ENCODE measurements at regions not wholly inside any gene's neighbourhood (a gene's known extent, or its start where the extent isn't known, plus 50 kb on each side); places are given as distances from the start of the nearest gene placed in this dataset.

- H3K27me3 Mint-ChIP-seq (ENCODE audit: low read depth), result no peaks in the 10 kb centered on the region
- no peaks in the 10 kb centered on the region for H3K9me3 Mint-ChIP-seq (ENCODE audit: low read depth)
- H3K4me1 Mint-ChIP-seq (ENCODE audit: low read depth), result peaks cover 8% of the 10 kb centered on the region
- TF ChIP-seq, protein P1, sequence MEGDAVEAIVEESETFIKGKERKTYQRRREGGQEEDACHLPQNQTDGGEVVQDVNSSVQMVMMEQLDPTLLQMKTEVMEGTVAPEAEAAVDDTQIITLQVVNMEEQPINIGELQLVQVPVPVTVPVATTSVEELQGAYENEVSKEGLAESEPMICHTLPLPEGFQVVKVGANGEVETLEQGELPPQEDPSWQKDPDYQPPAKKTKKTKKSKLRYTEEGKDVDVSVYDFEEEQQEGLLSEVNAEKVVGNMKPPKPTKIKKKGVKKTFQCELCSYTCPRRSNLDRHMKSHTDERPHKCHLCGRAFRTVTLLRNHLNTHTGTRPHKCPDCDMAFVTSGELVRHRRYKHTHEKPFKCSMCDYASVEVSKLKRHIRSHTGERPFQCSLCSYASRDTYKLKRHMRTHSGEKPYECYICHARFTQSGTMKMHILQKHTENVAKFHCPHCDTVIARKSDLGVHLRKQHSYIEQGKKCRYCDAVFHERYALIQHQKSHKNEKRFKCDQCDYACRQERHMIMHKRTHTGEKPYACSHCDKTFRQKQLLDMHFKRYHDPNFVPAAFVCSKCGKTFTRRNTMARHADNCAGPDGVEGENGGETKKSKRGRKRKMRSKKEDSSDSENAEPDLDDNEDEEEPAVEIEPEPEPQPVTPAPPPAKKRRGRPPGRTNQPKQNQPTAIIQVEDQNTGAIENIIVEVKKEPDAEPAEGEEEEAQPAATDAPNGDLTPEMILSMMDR (IDR thresholded peaks at IDR 0.05), result no peak
- H3K27ac Mint-ChIP-seq (ENCODE audit: unreplicated experiment), result no peak overlapping the region
- no peaks in the 10 kb centered on the region for H3K36me3 Mint-ChIP-seq (ENCODE audit: low read depth)
- no peak for DNase-seq (ENCODE audit: low spot score)
- H3K4me3 Mint-ChIP-seq (ENCODE audit: unreplicated experiment), result no peak overlapping the region
Observed at GRCh38 chr13:60286707-60287106, 110.3 kb upstream of the TDRD3 start.

DNA sequence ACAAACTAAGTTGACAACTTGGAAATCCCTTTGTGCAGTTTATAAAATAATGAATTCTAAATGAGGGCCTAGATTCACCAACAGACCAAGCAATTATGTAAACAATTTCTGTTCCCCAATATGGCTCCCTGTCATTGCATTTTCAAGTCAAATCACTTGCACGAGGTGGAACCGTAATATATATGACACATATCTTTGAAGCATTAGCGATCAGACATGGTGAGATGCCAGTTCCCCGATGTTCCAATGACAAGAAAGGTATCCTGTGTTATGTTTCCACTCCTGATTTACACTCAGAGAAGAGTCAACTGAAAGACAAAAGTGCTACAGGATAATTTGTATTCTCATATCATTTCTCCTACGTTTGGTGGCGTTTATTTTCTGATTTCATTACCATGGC lies 108.5 kb upstream of the TDRD3 start:
- Mint-ChIP-seq H3K27me3 (ENCODE audit: low read depth) (peaks cover 2% of the 10 kb centered on the region), H3K36me3 (ENCODE audit: low read depth) (no peaks in the 10 kb centered on the region), H3K27ac (ENCODE audit: unreplicated experiment) (no peak overlapping the region), H3K4me1 (ENCODE audit: low read depth) (no peaks in the 10 kb centered on the region), H3K9me3 (ENCODE audit: low read depth) (no peaks in the 10 kb centered on the region), H3K4me3 (ENCODE audit: unreplicated experiment) (no peak overlapping the region)
- TF ChIP-seq, protein P1 (IDR thresholded peaks at IDR 0.05), result no peak
- no peak for DNase-seq (ENCODE audit: low spot score)

DNA sequence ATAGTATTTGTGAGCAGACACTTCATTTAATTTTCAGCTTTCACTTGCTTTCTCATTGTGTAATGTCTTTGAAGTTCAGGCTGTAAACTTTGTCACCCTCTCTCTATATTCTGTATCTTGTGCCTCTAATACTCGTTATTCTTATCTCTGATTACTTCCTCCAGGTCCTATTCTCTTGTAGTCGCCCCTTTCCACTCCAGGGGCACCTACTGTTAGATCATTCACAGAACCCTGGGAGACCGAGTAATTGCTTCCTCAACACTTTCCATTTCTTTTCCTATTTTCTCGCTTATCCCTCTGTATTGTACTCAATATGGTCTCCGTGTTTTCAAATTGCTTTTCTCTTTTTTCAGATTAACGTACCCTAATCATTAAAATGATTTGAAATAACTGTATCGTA lies 93.9 kb upstream of the TDRD3 start:
- no peak for DNase-seq (ENCODE audit: low spot score)
- Mint-ChIP-seq H3K9me3 (ENCODE audit: low read depth) (no peaks in the 10 kb centered on the region), H3K4me3 (ENCODE audit: unreplicated experiment) (no peak overlapping the region), H3K36me3 (ENCODE audit: low read depth) (no peaks in the 10 kb centered on the region), H3K27me3 (ENCODE audit: low read depth) (peaks cover 6% of the 10 kb centered on the region), H3K4me1 (ENCODE audit: low read depth) (no peaks in the 10 kb centered on the region), H3K27ac (ENCODE audit: unreplicated experiment) (no peak overlapping the region)
- TF ChIP-seq, protein P1 (IDR thresholded peaks at IDR 0.05), result no peak

DNA sequence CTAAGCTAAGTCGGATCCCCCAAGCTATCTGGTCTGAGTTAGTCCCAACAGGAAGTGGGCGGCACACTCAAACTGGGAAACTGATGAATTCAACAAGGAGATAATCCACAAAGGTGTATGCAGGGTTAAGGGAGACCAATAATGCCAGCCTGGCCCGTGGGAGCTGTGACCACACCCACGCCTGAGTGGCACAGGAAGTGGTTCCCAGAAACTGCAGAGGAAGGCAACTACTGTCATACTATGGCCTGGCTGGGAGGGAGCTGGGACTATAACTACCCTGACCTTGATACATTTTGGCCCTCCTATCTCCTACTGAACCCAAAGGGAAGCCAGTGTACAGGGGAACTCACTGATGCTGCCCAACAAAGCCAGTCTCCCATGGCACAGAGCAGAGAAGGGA lies 85.5 kb upstream of the TDRD3 start:
- no peak overlapping the region for H3K4me3 Mint-ChIP-seq (ENCODE audit: unreplicated experiment)
- peaks cover 7% of the 10 kb centered on the region for H3K4me1 Mint-ChIP-seq (ENCODE audit: low read depth)
- TF ChIP-seq, protein P1 (IDR thresholded peaks at IDR 0.05), result no peak
- no peak overlapping the region for H3K27ac Mint-ChIP-seq (ENCODE audit: unreplicated experiment)
- H3K9me3 Mint-ChIP-seq (ENCODE audit: low read depth), result no peaks in the 10 kb centered on the region
- no peaks in the 10 kb centered on the region for H3K36me3 Mint-ChIP-seq (ENCODE audit: low read depth)
- no peak for DNase-seq (ENCODE audit: low spot score)
- no peaks in the 10 kb centered on the region for H3K27me3 Mint-ChIP-seq (ENCODE audit: low read depth)

DNA sequence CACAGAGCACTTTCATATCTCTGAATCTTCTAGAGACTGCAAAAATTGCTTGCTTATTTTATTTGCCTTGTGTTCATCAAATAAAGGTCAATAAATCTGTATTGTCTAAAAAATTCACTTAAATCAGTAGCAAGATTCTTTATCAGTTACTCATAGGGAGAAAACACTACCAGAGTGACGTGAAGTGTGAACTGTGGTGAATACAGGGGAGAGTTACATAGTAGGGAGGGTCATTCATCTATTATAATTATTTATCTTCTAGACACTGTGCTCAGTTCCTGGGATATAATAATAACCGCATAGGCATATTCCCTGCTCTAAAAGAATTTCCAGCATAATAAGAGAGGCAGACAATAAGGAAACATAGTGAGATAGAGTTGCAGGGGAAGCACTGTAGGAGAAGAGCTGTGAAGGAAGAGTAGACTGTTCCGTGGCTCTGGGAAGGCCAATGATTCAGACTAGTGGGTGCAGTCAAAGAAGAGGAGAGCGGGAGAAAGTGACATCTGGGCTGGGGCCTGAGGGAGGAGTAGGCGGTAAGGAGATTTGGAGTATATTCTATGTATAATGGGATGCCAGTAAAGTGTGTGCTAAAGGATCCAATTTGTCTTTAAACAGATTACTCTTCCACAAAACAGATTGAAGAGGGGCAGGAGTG lies 84.0 kb upstream of the TDRD3 start:
- TF ChIP-seq, protein P1 (IDR thresholded peaks at IDR 0.05), result no peak
- Mint-ChIP-seq H3K27me3 (ENCODE audit: low read depth) (peaks cover 7% of the 10 kb centered on the region), H3K36me3 (ENCODE audit: low read depth) (no peaks in the 10 kb centered on the region), H3K9me3 (ENCODE audit: low read depth) (no peaks in the 10 kb centered on the region), H3K4me3 (ENCODE audit: unreplicated experiment) (no peak overlapping the region), H3K4me1 (ENCODE audit: low read depth) (peaks cover 7% of the 10 kb centered on the region), H3K27ac (ENCODE audit: unreplicated experiment) (no peak overlapping the region)
- no peak for DNase-seq (ENCODE audit: low spot score)
